Hematopoietic multipotent progenitor cell treated with erythropoietin and hydrocortisone succinate and interleukin-3 and kit ligand, for 4 days (in vitro differentiated cells): ENCODE measurements at regions not wholly inside any gene's neighbourhood (a gene's known extent, or its start where the extent isn't known, plus 50 kb on each side); places are given as distances from the start of the nearest gene placed in this dataset.

Experiments used
- DNase-seq: peaks from one replicate; pipeline ENCODE4 v3.0.0-alpha.2; 2015

- DNase-seq: no peak
These were observed 80.3 kb upstream of the MTPN start for GRCh38 chr7:136057509-136057908.

GRCh38 chr7:136056651-136057231, 79.6 kb upstream of the MTPN start:
- no peak for DNase-seq

GRCh38 chr7:136055266-136055665, 78.1 kb upstream of the MTPN start:
- no peak for DNase-seq

GRCh38 chr7:136053689-136054485, 76.7 kb upstream of the MTPN start:
- no peak for DNase-seq

GRCh38 chr7:136051203-136051928, 74.2 kb upstream of the MTPN start:
- DNase-seq: no peak

- DNase-seq: no peak
These were observed 73.3 kb upstream of the MTPN start for GRCh38 chr7:136050462-136050847.

- DNase-seq: no peak
These were observed 72.8 kb upstream of the MTPN start for GRCh38 chr7:136049818-136050461.

- no peak for DNase-seq
These were observed 72.0 kb upstream of the MTPN start for GRCh38 chr7:136049117-136049516.

GRCh38 chr7:136046548-136046947, 69.4 kb upstream of the MTPN start:
- DNase-seq: no peak

- no peak for DNase-seq
These were observed 68.8 kb upstream of the MTPN start for GRCh38 chr7:136045992-136046391.

- no peak for DNase-seq
These were observed 68.0 kb upstream of the MTPN start for GRCh38 chr7:136045181-136045580.

GRCh38 chr7:136039577-136040345, 62.6 kb upstream of the MTPN start:
- no peak for DNase-seq

GRCh38 chr7:136036336-136036735, 59.2 kb upstream of the MTPN start:
- DNase-seq: no peak

- DNase-seq: no peak
These were observed 57.0 kb upstream of the MTPN start for GRCh38 chr7:136034132-136034531.

GRCh38 chr7:136033413-136034031, 56.4 kb upstream of the MTPN start:
- DNase-seq: peak; percentile 65

- no peak for DNase-seq
These were observed 53.7 kb upstream of the MTPN start for GRCh38 chr7:136030867-136031318.

GRCh38 chr7:136030330-136030729, 53.2 kb upstream of the MTPN start:
- DNase-seq: no peak

- DNase-seq: no peak
These were observed 50.0 kb upstream of the MTPN start for GRCh38 chr7:136027160-136027559.
